GM12878 (cell line): ENCODE measurements at regions not wholly inside any gene's neighbourhood (a gene's known extent, or its start where the extent isn't known, plus 50 kb on each side); places are given as distances from the start of the nearest gene placed in this dataset.

Source experiments
- ATAC-seq: fragments of 200-7000 bp; cut with Tn5 transposase; 3 replicates; pipeline ENCODE4 v1.9.1; 2020; ENCODE audit warnings: mild to moderate bottlenecking, moderate library complexity
- BruUV-seq: library from RNA; stranded (reverse); fragments of 400-500 nt; replicated peaks from 2 replicates; lab custom pipeline; 2021; lab: Mats Ljungman, UMichigan
- CTCF ChIA-PET: fragments of 300-600 bp; sonication (Branson Sonifier 250); formaldehyde crosslinking; extraction: SDS; loops from one replicate; lab custom pipeline; 2021; ENCODE audit warnings: inconsistent platforms; lab: Yijun Ruan, JAX
- POLR2A ChIA-PET: fragments of 350-600 bp; formaldehyde crosslinking; extraction: SDS; loops from one replicate; lab custom pipeline; 2021; ENCODE audit warnings: inconsistent platforms; lab: Charles Lee
- RAD21 ChIA-PET: fragments of 300-600 bp; sonication (Branson Sonifier 250); formaldehyde crosslinking; loops from one replicate; lab custom pipeline; 2023; ENCODE audit warnings: antibody characterized with exemption; ENCODE audit not compliant: unreplicated experiment; lab: Charles Lee
- SMC1A ChIA-PET: fragments of 300-600 bp; sonication (Branson Sonifier 250); formaldehyde crosslinking; loops from one replicate; lab custom pipeline; 2023; ENCODE audit not compliant: unreplicated experiment, uncharacterized antibody; lab: Charles Lee
- DNase-seq: peaks from one replicate; pipeline ENCODE4 v3.0.0-alpha.2; 2011; ENCODE audit warnings: low read depth, low spot score
- FAIRE-seq: peaks from 3 replicates; lab custom pipeline; 2011; peaks lifted over from hg19 to GRCh38; lab: Jason Lieb, UNC
- H2AFZ ChIP-seq: 2 replicates; pipeline ENCODE4 v1.6.0; 2011; ENCODE audit warnings: low read depth, low read length, control low read depth; ENCODE audit not compliant: control insufficient read depth
- H3K27ac ChIP-seq: 2 replicates; pipeline ENCODE4 v1.5.1; 2011; ENCODE audit warnings: control low read depth; ENCODE audit not compliant: control insufficient read depth, insufficient read depth
- H3K27me3 ChIP-seq, 2 experiments: replicated peaks in 1 of 2; 2 replicates each; pipeline versions ENCODE4 v1.6.0 to v1.6.1; 2011; ENCODE audit warnings: low read length in 1 of 2; ENCODE audit not compliant: control insufficient read depth in 2 of 2, insufficient read depth in 2 of 2
- H3K36me3 ChIP-seq, 2 experiments: 2 replicates each; pipeline ENCODE4 v1.5.1; 2011; ENCODE audit warnings: low read length in 1 of 2; ENCODE audit not compliant: control insufficient read depth in 2 of 2, insufficient read depth in 2 of 2
- H3K4me1 ChIP-seq: 2 replicates; pipeline ENCODE4 v1.6.1; 2011; ENCODE audit warnings: mild to moderate bottlenecking, low read length, moderate library complexity, mixed read lengths; ENCODE audit not compliant: control insufficient read depth, insufficient read depth
- H3K4me2 ChIP-seq: 2 replicates; pipeline ENCODE4 v1.6.0; 2011; ENCODE audit warnings: control low read depth; ENCODE audit not compliant: control insufficient read depth, insufficient read depth
- H3K4me3 ChIP-seq: fragments of 200-600 bp; sonication (generic); 2 replicates; pipeline ENCODE4 v1.5.1; 2016
- H3K79me2 ChIP-seq: 2 replicates; pipeline ENCODE4 v1.6.0; 2011; ENCODE audit warnings: low read length; ENCODE audit not compliant: control insufficient read depth, insufficient read depth
- H3K9ac ChIP-seq: 2 replicates; pipeline ENCODE4 v1.8.0; 2011; ENCODE audit warnings: low read length, control low read depth, mixed read lengths; ENCODE audit not compliant: control insufficient read depth, insufficient read depth
- H3K9me3 ChIP-seq: replicated peaks from 3 replicates; pipeline ENCODE4 v1.5.1; 2011; ENCODE audit warnings: mild to moderate bottlenecking, low read length; ENCODE audit not compliant: control insufficient read depth, insufficient read depth
- H4K20me1 ChIP-seq: 2 replicates; pipeline ENCODE4 v1.6.0; 2011; ENCODE audit not compliant: control insufficient read depth, insufficient read depth
- ASH2L ChIP-seq: fragments of 300-600, 200-600 bp; sonication (generic); IDR thresholded peaks from 2 replicates; pipeline ENCODE4 v1.6.1; 2017; ENCODE audit warnings: low read depth, mild to moderate bottlenecking, borderline replicate concordance
- BHLHE40 ChIP-seq, 2 experiments: fragments of 450-650 bp in 1 of 2; IDR thresholded peaks; 2 replicates each; pipeline ENCODE4 v1.6.1; 2011 to 2017; ENCODE audit warnings: low read depth in 2 of 2, borderline replicate concordance in 1 of 2, improper control_type of control experiment in 1 of 2, low read length in 1 of 2, mild to moderate bottlenecking in 1 of 2
- CHD2 ChIP-seq: IDR thresholded peaks from 2 replicates; pipeline ENCODE4 v1.6.1; 2011; ENCODE audit warnings: low read depth, low read length, improper control_type of control experiment, borderline replicate concordance
- DPF2 ChIP-seq: fragments of 450-650 bp; IDR thresholded peaks from 2 replicates; pipeline ENCODE4 v1.6.1; 2017; ENCODE audit warnings: mild to moderate bottlenecking
- ESRRA ChIP-seq: IDR thresholded peaks from 2 replicates; pipeline ENCODE4 v1.6.1; 2012; ENCODE audit warnings: mild to moderate bottlenecking, low read length, improper control_type of control experiment
- HDAC2 ChIP-seq: fragments of 200-600 bp; sonication (generic); IDR thresholded peaks from 2 replicates; pipeline ENCODE4 v1.6.1; 2017
- IRF4 ChIP-seq: IDR thresholded peaks from 2 replicates; pipeline ENCODE4 v1.6.1; 2011; ENCODE audit warnings: low read depth, low read length
- MAX ChIP-seq: IDR thresholded peaks from 2 replicates; pipeline ENCODE4 v1.6.1; 2012; ENCODE audit warnings: low read depth, low read length, improper control_type of control experiment
- MYC ChIP-seq: IDR thresholded peaks from 2 replicates; pipeline ENCODE4 v1.6.1; 2011; ENCODE audit warnings: mild to moderate bottlenecking, low read length, moderate library complexity, inconsistent platforms; ENCODE audit not compliant: insufficient read depth, insufficient replicate concordance, insufficient read length, severe bottlenecking
- NFXL1 ChIP-seq: fragments of 450-650 bp; IDR thresholded peaks from 2 replicates; pipeline ENCODE4 v1.6.1; 2017; ENCODE audit warnings: antibody characterized with exemption, mild to moderate bottlenecking, borderline replicate concordance
- POLR2AphosphoS2 ChIP-seq: IDR thresholded peaks from 2 replicates; pipeline ENCODE4 v1.6.1; 2011; ENCODE audit warnings: low read depth, mild to moderate bottlenecking, low read length, improper control_type of control experiment, moderate library complexity
- SMARCA5 ChIP-seq: fragments of 450-650 bp; IDR thresholded peaks from 2 replicates; pipeline ENCODE4 v1.6.1; 2017; ENCODE audit warnings: mild to moderate bottlenecking
- STAT1 ChIP-seq: fragments of 450-650 bp; conservative IDR thresholded peaks from 2 replicates; pipeline ENCODE4 v1.6.1; 2014; ENCODE audit warnings: antibody characterized with exemption, mild to moderate bottlenecking
- SUZ12 ChIP-seq: fragments of 200-600 bp; sonication (generic); IDR thresholded peaks from one replicate; pipeline ENCODE4 v1.6.1; 2018; ENCODE audit warnings: antibody characterized with exemption, mild to moderate bottlenecking; ENCODE audit not compliant: unreplicated experiment
- TCF12 ChIP-seq: IDR thresholded peaks from 2 replicates; pipeline ENCODE4 v1.6.1; 2011; ENCODE audit warnings: low read depth, mild to moderate bottlenecking, low read length
- ZSCAN29 ChIP-seq: fragments of 450-650 bp; IDR thresholded peaks from 2 replicates; pipeline ENCODE4 v1.6.1; 2017; ENCODE audit warnings: mild to moderate bottlenecking, moderate library complexity
- WGBS: methylation state at CpG from one replicate; pipeline ENCODE4 v1.1.6; 2016; ENCODE audit warnings: low lambda C conversion rate; ENCODE audit not compliant: insufficient replicate concordance, insufficient coverage; ENCODE audit errors: missing lambda C conversion rate; 5-methylcytosine and 5-hydroxymethylcytosine counted together
- in situ Hi-C: fragments of 300-500 bp; cut with MboI; formaldehyde crosslinking; loops from 9 replicates; pipeline ENCODE4 v1.14.3; 2018; ENCODE audit warnings: mixed read lengths
- intact Hi-C: fragments of 100-400 bp; cut with micrococcal nuclease; formaldehyde crosslinking; loops from one replicate; pipeline ENCODE4 v1.14.2; 2022; ENCODE audit not compliant: unreplicated experiment
- TF ChIP-seq, protein P1 (sequence below): fragments of 450-650 bp; IDR thresholded peaks from 2 replicates; pipeline ENCODE4 v1.6.1; 2014; ENCODE audit warnings: mild to moderate bottlenecking
- TF ChIP-seq, protein P2 (sequence below): fragments of 450-650 bp; IDR thresholded peaks from 2 replicates; pipeline ENCODE4 v1.6.1; 2016; ENCODE audit warnings: mild to moderate bottlenecking
- TF ChIP-seq, protein P3 (sequence below): fragments of 450-650 bp; IDR thresholded peaks from 2 replicates; pipeline ENCODE4 v1.6.1; 2018; ENCODE audit warnings: mild to moderate bottlenecking, low read depth, moderate library complexity; ENCODE audit not compliant: partially characterized antibody

- H3K36me3 ChIP-seq, result no peaks in the 10 kb centered on the region
- no peak overlapping the region for H3K9ac ChIP-seq
- BruUV-seq, result no TSS peak
- TF ChIP-seq ASH2L (no peak), STAT1 (no peak), MAX (no peak), ZSCAN29 (no peak), BHLHE40 (IDR thresholded peaks at IDR 0.05; ENCODE audit: borderline replicate concordance in 1 of 2, low read depth in 2 of 2, low read length in 1 of 2) (no peak), MYC (no peak), ESRRA (no peak), HDAC2 (no peak), IRF4 (no peak), DPF2 (no peak), TCF12 (no peak), NFXL1 (no peak), POLR2AphosphoS2 (no peak), CHD2 (no peak), SMARCA5 (no peak), SUZ12 (no peak)
- TF ChIP-seq, protein P1, sequence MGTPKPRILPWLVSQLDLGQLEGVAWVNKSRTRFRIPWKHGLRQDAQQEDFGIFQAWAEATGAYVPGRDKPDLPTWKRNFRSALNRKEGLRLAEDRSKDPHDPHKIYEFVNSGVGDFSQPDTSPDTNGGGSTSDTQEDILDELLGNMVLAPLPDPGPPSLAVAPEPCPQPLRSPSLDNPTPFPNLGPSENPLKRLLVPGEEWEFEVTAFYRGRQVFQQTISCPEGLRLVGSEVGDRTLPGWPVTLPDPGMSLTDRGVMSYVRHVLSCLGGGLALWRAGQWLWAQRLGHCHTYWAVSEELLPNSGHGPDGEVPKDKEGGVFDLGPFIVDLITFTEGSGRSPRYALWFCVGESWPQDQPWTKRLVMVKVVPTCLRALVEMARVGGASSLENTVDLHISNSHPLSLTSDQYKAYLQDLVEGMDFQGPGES, result no peak
- TF ChIP-seq, protein P2, sequence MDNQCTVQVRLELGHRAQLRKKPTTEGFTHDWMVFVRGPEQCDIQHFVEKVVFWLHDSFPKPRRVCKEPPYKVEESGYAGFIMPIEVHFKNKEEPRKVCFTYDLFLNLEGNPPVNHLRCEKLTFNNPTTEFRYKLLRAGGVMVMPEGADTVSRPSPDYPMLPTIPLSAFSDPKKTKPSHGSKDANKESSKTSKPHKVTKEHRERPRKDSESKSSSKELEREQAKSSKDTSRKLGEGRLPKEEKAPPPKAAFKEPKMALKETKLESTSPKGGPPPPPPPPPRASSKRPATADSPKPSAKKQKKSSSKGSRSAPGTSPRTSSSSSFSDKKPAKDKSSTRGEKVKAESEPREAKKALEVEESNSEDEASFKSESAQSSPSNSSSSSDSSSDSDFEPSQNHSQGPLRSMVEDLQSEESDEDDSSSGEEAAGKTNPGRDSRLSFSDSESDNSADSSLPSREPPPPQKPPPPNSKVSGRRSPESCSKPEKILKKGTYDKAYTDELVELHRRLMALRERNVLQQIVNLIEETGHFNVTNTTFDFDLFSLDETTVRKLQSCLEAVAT, result no peak
- TF ChIP-seq, protein P3, sequence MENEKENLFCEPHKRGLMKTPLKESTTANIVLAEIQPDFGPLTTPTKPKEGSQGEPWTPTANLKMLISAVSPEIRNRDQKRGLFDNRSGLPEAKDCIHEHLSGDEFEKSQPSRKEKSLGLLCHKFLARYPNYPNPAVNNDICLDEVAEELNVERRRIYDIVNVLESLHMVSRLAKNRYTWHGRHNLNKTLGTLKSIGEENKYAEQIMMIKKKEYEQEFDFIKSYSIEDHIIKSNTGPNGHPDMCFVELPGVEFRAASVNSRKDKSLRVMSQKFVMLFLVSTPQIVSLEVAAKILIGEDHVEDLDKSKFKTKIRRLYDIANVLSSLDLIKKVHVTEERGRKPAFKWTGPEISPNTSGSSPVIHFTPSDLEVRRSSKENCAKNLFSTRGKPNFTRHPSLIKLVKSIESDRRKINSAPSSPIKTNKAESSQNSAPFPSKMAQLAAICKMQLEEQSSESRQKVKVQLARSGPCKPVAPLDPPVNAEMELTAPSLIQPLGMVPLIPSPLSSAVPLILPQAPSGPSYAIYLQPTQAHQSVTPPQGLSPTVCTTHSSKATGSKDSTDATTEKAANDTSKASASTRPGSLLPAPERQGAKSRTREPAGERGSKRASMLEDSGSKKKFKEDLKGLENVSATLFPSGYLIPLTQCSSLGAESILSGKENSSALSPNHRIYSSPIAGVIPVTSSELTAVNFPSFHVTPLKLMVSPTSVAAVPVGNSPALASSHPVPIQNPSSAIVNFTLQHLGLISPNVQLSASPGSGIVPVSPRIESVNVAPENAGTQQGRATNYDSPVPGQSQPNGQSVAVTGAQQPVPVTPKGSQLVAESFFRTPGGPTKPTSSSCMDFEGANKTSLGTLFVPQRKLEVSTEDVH, result no peak
- no peak overlapping the region for H3K27ac ChIP-seq
- ATAC-seq (no peak), DNase-seq (no peak), FAIRE-seq (no peak)
- no peaks in the 10 kb centered on the region for H4K20me1 ChIP-seq
- ChIA-PET RAD21 (no interaction called here), POLR2A (no interaction called here), SMC1A (no interaction called here), CTCF (no interaction called here)
- H2AFZ ChIP-seq, result no peak overlapping the region
- no peaks in the 10 kb centered on the region for H3K9me3 ChIP-seq
- H3K4me2 ChIP-seq, result no peak overlapping the region
- no peaks in the 10 kb centered on the region for H3K4me1 ChIP-seq
- intact Hi-C loops (no loop called here), in situ Hi-C loops (no loop called here)
- 24% methylated on average over 4 of the region's 4 CpGs for WGBS
- no peaks in the 10 kb centered on the region for H3K79me2 ChIP-seq
- H3K4me3 ChIP-seq, result no peak overlapping the region
- H3K27me3 ChIP-seq, result no peaks in the 10 kb centered on the region
These were observed 96.7 kb upstream of the MXRA5 start for GRCh38 chrX:3443184-3443583.
